A673 (cell line): ENCODE measurements at regions not wholly inside any gene's neighbourhood (a gene's known extent, or its start where the extent isn't known, plus 50 kb on each side); places are given as distances from the start of the nearest gene placed in this dataset.

Source experiments
- BruUV-seq: library from RNA; stranded (reverse); fragments of 400-500 nt; replicated peaks from 2 replicates; lab custom pipeline; 2021; lab: Mats Ljungman, UMichigan
- CTCF ChIA-PET: fragments of 300-600 bp; sonication (Branson Sonifier 250); formaldehyde crosslinking; loops from one replicate; lab custom pipeline; 2022; ENCODE audit warnings: antibody characterized with exemption; lab: Charles Lee
- POLR2A ChIA-PET: fragments of 300-600 bp; sonication (Branson Sonifier 250); formaldehyde crosslinking; loops from one replicate; lab custom pipeline; 2022; ENCODE audit warnings: antibody characterized with exemption; ENCODE audit not compliant: low non-redundant PET; lab: Charles Lee
- DNase-seq: peaks from one replicate; pipeline ENCODE4 v3.0.0-alpha.2; 2015; ENCODE audit warnings: low spot score
- H3K27ac ChIP-seq: fragments of 200-600 bp; sonication (generic); 2 replicates; pipeline ENCODE4 v1.5.1; 2016; ENCODE audit warnings: mixed run types, low read depth, mild to moderate bottlenecking, mixed read lengths, antibody characterized with exemption, low read length; ENCODE audit not compliant: poor library complexity, severe bottlenecking
- H3K27me3 ChIP-seq: fragments of 200-600 bp; sonication (generic); replicated peaks from 2 replicates; pipeline ENCODE4 v1.6.1; 2017; ENCODE audit warnings: mixed run types, low read depth, mild to moderate bottlenecking, mixed read lengths, antibody characterized with exemption, low read length; ENCODE audit not compliant: insufficient read depth, poor library complexity
- H3K36me3 ChIP-seq: fragments of 200-600 bp; sonication (generic); 2 replicates; pipeline ENCODE4 v1.6.1; 2016; ENCODE audit warnings: mixed run types, mild to moderate bottlenecking, mixed read lengths, antibody characterized with exemption, low read length; ENCODE audit not compliant: insufficient read depth, poor library complexity, severe bottlenecking
- H3K4me1 ChIP-seq: fragments of 200-600 bp; sonication (generic); 2 replicates; pipeline ENCODE4 v1.6.1; 2017; ENCODE audit warnings: mixed run types, mild to moderate bottlenecking, mixed read lengths, antibody characterized with exemption, low read length; ENCODE audit not compliant: insufficient read depth, poor library complexity, severe bottlenecking
- H3K4me3 ChIP-seq: fragments of 200-600 bp; sonication (generic); 2 replicates; pipeline ENCODE4 v1.5.1; 2016; ENCODE audit warnings: low read depth, mixed run types, mild to moderate bottlenecking, mixed read lengths, low read length; ENCODE audit not compliant: poor library complexity, severe bottlenecking
- H3K9me3 ChIP-seq: fragments of 200-600 bp; sonication (generic); 2 replicates; pipeline ENCODE4 v1.6.1; 2016; ENCODE audit warnings: mixed run types, low read depth, mild to moderate bottlenecking, mixed read lengths, antibody characterized with exemption, low read length; ENCODE audit not compliant: poor library complexity, severe bottlenecking
- EZH2 ChIP-seq: fragments of 200-600 bp; sonication (generic); IDR thresholded peaks from 2 replicates; pipeline ENCODE4 v1.6.1; 2017; ENCODE audit warnings: borderline replicate concordance, low read depth, mild to moderate bottlenecking, mixed read lengths, antibody characterized with exemption, low read length; ENCODE audit not compliant: poor library complexity, severe bottlenecking
- intact Hi-C: fragments of 100-400 bp; cut with micrococcal nuclease; formaldehyde crosslinking; loops from one replicate; pipeline ENCODE4 v1.10.0; 2022; ENCODE audit not compliant: unreplicated experiment
- TF ChIP-seq, protein P1 (sequence below): fragments of 300-800, 200-600 bp; sonication (generic); conservative IDR thresholded peaks from 2 replicates; pipeline ENCODE4 v1.5.1; 2017; ENCODE audit warnings: low read depth, mild to moderate bottlenecking, antibody characterized with exemption, low read length, moderate library complexity, mixed read lengths

DNA sequence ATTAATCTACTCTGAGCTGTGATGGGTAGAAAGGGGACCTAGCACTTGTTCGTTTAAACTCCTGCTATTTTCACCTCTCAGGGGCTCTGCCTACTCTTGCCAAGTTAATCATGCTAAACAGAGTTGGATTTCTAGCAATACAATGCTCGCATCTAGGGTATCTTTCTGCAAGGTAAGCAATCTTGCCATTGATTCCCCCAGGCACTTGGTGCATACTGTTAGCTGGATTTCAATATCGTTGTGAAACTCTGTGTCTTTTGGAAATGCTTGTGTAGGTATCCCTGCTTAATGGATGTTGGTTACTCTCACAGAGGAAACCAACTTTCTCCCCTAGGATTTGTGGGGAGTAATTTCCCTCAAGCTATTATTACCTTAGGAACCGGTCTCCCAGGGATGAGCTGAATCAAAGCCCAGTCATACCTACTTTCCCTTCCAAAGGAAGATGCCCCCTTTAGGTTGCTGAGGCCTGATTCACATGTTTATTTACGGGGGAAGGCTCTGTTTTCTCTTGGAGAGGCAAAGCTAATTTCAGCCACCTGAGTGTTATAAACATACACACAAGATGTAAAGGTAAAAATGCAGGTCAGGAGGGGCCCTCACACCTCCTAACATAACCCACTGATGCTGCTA, 366.8 kb downstream of the FBXW7 start:
- no peaks in the 10 kb centered on the region for H3K27me3 ChIP-seq
- no peak for DNase-seq
- intact Hi-C loops: no loop called here
- BruUV-seq: no TSS peak
- TF ChIP-seq, protein P1, sequence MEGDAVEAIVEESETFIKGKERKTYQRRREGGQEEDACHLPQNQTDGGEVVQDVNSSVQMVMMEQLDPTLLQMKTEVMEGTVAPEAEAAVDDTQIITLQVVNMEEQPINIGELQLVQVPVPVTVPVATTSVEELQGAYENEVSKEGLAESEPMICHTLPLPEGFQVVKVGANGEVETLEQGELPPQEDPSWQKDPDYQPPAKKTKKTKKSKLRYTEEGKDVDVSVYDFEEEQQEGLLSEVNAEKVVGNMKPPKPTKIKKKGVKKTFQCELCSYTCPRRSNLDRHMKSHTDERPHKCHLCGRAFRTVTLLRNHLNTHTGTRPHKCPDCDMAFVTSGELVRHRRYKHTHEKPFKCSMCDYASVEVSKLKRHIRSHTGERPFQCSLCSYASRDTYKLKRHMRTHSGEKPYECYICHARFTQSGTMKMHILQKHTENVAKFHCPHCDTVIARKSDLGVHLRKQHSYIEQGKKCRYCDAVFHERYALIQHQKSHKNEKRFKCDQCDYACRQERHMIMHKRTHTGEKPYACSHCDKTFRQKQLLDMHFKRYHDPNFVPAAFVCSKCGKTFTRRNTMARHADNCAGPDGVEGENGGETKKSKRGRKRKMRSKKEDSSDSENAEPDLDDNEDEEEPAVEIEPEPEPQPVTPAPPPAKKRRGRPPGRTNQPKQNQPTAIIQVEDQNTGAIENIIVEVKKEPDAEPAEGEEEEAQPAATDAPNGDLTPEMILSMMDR: no peak
- TF ChIP-seq EZH2: no peak
- ChIA-PET CTCF (no interaction called here), POLR2A (no interaction called here)
- H3K36me3 ChIP-seq: no peaks in the 10 kb centered on the region
- H3K27ac ChIP-seq: no peak overlapping the region
- no peaks in the 10 kb centered on the region for H3K4me1 ChIP-seq
- H3K9me3 ChIP-seq: no peaks in the 10 kb centered on the region
- H3K4me3 ChIP-seq: no peak overlapping the region

DNA sequence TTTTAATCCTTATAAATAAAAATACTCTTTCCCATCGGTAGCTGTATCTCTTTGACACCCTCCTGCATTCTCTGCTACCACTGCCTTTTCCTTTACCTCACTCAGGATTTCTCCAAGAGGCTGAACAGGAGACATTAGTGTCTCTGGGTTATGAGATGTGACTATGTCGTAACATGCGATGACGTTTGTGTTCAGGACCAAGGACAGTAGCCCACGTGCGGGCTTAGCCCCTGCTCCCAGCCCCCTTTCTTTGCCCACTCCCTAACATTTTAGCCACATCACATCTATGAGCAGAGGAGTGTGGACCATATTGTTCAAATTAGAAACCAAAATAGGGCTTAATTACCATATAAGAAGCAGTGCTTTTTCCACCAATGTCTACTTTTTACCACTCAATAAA, 369.3 kb downstream of the FBXW7 start:
- DNase-seq: peak; percentile 41
- H3K27ac ChIP-seq: no peak overlapping the region
- ChIA-PET POLR2A (no interaction called here), CTCF (no interaction called here)
- no peak overlapping the region for H3K4me3 ChIP-seq
- H3K4me1 ChIP-seq: no peaks in the 10 kb centered on the region
- BruUV-seq: no TSS peak
- intact Hi-C loops: no loop called here
- no peaks in the 10 kb centered on the region for H3K36me3 ChIP-seq
- TF ChIP-seq, protein P1: no peak
- TF ChIP-seq EZH2: no peak
- H3K9me3 ChIP-seq: no peaks in the 10 kb centered on the region
- H3K27me3 ChIP-seq: no peaks in the 10 kb centered on the region

DNA sequence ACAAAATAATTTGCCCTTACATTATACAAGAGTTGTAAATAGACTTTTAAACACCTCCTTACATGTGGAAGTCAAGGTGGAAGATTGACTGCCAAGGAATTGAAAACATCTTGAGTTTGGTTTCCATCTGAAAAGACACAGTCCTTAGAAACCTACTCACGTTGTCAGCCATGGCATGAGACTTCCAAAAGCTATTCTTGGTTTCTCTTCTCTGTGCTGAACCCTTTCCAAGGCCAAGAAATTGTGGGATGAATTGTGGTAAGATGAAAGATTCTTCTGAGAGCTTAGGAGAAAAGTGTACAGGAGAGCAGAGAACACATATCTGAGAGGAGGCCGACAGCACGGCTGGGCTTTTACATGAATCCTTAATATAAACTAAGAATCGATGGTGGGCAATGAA, 370.0 kb downstream of the FBXW7 start:
- no peak overlapping the region for H3K27ac ChIP-seq
- TF ChIP-seq, protein P1: no peak
- no peak for TF ChIP-seq EZH2
- no peaks in the 10 kb centered on the region for H3K27me3 ChIP-seq
- ChIA-PET POLR2A (no interaction called here), CTCF (no interaction called here)
- DNase-seq: no peak
- no peaks in the 10 kb centered on the region for H3K36me3 ChIP-seq
- no TSS peak for BruUV-seq
- intact Hi-C loops: no loop called here
- H3K4me3 ChIP-seq: no peak overlapping the region
- no peaks in the 10 kb centered on the region for H3K9me3 ChIP-seq
- H3K4me1 ChIP-seq: no peaks in the 10 kb centered on the region
